Myocyte (in vitro differentiated cells): ENCODE measurements at regions not wholly inside any gene's neighbourhood (a gene's known extent, or its start where the extent isn't known, plus 50 kb on each side); places are given as distances from the start of the nearest gene placed in this dataset.

Experiments used
- DNase-seq: peaks from one replicate; pipeline ENCODE4 v3.0.0-alpha.2; 2012; ENCODE audit warnings: low read depth

- DNase-seq = no peak
Measured at GRCh38 chr15:61743345-61743909, 316.8 kb downstream of the VPS13C start.

- no peak for DNase-seq
Measured at GRCh38 chr15:61742591-61742990, 317.7 kb downstream of the VPS13C start.

GRCh38 chr15:61736790-61737189 lies 323.5 kb downstream of the VPS13C start:
- DNase-seq = no peak

DNA sequence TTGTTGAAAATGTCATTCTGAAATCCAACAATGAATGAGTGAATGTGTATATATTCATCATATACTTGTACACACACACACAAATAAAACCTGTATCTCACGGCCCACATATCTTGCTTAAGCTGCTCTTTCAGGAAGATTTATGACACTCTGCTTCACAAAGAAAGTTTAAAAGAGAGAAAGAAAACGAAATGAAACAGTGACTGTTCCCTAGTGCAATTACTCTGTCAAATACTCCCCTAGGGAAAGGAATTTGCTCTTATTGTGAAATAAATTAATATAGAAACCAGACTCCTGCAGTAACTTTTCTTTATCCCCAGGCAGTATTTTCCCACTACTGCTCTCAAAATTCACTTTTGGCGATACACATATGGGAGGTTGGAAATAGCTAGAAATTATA lies 329.1 kb downstream of the VPS13C start:
- DNase-seq = no peak

GRCh38 chr15:61729646-61730045 lies 330.6 kb downstream of the VPS13C start:
- DNase-seq = no peak

GRCh38 chr15:61726166-61726565 lies 334.1 kb downstream of the VPS13C start:
- DNase-seq = no peak

- no peak for DNase-seq
Measured at GRCh38 chr15:61725251-61725650, 335.0 kb downstream of the VPS13C start.

DNA sequence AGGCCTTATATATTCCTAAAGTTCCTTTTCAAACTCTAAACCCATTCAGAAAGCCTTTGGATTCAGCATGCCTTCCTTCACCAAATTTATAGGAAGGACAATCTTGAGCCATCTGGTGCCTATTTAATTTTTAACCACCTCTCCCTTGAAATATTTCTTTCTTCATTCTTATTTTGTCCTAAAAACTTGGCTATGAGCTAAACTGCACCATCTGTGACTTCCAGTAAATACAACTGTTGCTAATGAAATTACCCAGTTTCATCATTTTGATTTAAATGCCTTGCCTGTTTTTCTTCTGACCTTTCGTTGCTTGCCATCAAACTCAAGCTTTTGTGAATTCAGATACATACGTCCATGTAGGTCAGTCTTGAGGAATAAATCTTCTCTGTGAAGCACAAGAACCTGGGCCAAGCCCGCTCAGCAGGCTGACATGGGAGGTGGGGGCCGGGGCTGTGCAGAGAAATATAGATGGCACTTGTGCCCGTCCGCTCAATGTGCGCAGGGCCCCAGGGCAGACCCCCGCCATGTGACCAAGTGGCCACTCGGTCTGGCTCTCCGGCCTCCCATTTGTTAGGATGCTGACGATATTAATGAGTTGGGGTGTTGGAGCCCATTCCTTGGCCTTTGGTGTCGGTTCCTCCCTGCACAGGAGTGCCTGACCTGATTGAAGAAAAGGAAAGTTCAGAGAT lies 335.9 kb downstream of the VPS13C start:
- DNase-seq = no peak

DNA sequence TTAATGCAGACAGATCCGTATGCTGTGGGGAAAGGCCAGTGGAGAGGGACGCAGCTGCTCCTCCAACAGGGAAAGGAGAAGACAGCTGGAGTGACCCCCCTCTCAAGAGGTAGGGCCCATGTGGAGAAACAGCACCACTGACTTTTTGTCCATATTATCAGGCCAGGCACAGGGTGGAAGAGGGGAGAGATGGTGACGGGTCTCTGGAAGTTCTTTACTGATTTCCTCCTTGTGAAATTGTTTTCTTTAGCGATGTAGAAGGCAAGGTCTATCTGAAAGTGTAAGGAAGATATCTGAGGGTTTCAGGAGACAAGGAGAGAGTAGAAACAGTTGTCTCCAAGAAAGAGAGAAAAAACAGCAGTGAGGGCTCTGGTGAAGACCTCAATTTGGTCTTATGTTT lies 338.8 kb downstream of the VPS13C start:
- no peak for DNase-seq

DNA sequence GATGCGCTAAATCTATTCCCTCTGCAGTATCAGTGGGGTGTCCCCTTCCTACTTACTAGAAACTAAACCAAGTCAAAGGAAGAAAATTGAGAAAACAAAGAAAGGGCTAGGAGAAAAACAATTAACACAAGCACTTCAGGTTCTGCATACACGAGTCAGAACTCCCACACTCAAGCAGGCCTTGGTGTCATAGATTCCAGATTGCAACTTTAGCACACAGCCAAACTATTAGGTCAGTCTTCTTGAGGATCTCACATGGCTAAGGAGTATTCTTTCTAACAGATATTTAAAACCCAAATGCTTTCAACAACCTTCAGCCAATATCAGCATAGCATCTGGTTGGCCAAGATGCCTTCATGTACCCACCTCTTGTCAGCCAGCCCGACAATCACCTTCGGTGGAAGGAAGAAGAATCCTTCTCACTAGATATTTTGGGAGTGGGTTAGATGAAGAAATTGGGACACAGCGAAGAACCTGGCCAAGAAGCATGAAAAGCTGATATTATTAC lies 340.0 kb downstream of the VPS13C start:
- DNase-seq = no peak

DNA sequence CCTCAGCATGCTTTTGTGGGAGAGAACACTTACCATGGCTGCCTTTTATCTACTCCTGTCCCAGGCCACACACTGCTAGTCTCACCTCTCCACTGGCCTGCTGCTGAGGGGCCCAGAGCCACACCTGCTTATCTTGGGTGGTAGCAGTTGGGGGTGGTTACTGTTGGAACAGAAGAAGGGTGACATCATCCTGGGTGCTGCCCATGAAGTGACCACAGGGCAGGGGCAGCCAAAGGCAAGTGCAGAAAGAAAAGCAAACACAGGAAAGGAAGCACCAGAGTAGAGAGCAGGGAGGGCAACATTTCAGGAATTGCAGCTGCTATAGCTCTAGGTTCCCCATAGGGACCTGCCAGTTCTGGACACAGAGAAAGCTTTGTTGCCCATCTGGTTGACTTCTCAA lies 345.2 kb downstream of the VPS13C start:
- peak; percentile 48 for DNase-seq

- DNase-seq = no peak
Measured at GRCh38 chr15:61712129-61712759, 348.0 kb downstream of the VPS13C start.

GRCh38 chr15:61702224-61703020 lies 357.8 kb downstream of the VPS13C start:
- DNase-seq = peak; percentile 13

DNA sequence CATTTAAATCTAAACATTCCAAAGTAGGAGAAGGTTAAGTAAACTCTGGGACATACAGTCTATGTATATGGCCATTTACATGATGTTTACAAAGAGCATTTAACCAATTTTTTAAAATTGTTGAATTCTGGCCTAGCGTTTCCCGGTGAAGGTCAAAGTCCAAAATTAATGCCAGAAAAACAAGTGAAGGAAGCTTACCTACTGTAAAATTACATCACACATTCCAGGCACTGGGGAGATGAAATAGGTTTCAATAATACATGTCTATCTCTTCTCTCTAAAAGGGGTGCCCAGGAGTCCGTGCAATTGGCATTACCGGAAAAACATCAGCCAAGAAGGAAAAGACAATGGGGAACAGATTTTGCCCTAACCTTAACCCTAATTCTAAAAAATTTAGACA lies 358.8 kb downstream of the VPS13C start:
- DNase-seq = no peak

DNA sequence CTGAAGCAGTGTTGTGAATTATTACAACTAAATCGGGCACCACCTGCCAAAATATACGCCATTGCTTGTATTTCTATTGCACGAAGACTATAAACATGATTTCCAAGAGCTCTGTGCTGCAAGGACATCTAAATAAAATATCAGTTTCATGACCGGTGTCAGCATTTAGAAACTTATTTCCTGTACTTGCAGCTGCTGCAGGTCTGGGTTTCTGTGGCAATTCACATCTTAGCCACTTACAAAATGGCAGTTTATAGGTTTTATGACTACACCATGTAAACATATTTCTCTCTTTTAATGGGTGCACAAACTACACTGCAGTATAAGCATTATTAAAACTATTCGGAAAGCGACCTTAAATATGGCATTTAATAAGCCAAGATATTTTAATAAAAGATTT lies 359.4 kb downstream of the VPS13C start:
- no peak for DNase-seq

- DNase-seq = no peak
Measured at GRCh38 chr15:61697796-61698195, 362.5 kb downstream of the VPS13C start.

DNA sequence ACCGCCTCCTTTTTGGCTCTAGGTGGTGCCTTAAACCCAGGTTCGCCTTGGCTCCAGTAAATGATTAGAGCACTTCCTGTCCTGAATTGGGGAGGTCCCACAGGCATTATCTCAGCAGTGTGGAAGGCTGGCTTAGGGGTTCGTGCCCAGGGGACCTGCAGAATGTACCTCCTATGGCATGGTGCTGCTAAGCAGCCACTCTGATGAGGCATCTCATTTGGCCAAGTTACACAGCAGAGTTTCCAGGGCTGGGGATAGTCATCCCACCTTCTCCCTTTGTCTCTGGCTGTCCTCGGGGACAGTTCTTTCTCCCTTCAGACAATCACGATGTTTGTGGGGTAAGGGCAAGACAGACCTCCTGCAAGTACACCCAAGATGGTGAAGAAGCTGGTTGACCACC lies 371.2 kb downstream of the VPS13C start:
- DNase-seq = no peak

- no peak for DNase-seq
Measured at GRCh38 chr15:61687651-61688050, 372.6 kb downstream of the VPS13C start.

- no peak for DNase-seq
Measured at GRCh38 chr15:61687124-61687523, 373.1 kb downstream of the VPS13C start.

DNA sequence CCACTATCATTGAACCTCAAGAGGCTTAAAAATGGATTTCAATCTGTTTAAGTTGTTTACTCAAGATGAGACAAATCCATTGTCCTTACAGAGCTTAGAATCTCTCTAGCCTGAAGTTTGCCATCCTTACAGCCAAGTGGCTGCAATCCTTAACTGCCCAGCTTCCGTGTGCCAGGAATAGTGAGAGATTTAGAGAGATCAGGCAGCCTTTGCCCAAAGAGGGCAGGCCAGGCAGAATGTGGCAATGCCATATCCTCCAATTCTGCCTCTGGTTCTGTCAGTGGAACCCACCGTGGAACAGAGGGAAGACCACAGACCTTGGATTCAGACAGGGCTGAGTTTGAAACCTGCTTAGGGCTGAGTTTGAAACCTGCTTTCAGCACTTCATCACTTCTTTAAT lies 374.3 kb downstream of the VPS13C start:
- DNase-seq = no peak

GRCh38 chr15:61685534-61685933 lies 374.7 kb downstream of the VPS13C start:
- no peak for DNase-seq
